ENCODE measurements at regions not wholly inside any gene's neighbourhood (a gene's known extent, or its start where the extent isn't known, plus 50 kb on each side); places are given as distances from the start of the nearest gene placed in this dataset.
"Not testable (repeated sequence)": the region's sequence is repeated elsewhere in the genome, so short reads cannot be mapped to it uniquely, and the experiment has no call there.

DNA sequence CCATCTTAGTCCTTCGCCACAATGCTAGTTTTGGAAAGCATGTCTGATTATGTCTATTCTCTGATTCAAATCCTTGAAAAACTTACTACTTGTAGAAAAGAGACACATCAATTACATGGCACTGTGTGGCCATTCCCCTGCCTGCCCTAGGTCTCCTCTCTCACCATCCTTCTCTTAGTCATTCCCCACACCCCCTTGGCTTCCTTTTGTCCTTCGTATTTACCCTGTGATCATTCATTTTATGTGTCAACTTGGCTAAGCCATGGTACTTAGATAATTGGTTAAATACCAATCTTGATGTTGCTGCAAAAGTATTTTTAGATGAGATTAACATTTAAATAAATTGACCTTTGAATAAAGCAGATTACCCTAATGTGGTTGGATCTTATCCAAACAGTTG is 122.9 kb upstream of the CDH11 start:
- H3K27me3 ChIP-seq (ENCODE audit: control insufficient read depth, insufficient read depth, low read length), result no peaks in the 10 kb centered on the region
- no peak for DNase-seq (ENCODE audit: low read depth)
- no peaks in the 10 kb centered on the region for H3K36me3 ChIP-seq (ENCODE audit: control insufficient read depth, insufficient read depth, low read length)
- FAIRE-seq, result no peak
- H3K4me3 ChIP-seq (ENCODE audit: low read depth, low read length), result no peak overlapping the region
- TF ChIP-seq, protein P1, sequence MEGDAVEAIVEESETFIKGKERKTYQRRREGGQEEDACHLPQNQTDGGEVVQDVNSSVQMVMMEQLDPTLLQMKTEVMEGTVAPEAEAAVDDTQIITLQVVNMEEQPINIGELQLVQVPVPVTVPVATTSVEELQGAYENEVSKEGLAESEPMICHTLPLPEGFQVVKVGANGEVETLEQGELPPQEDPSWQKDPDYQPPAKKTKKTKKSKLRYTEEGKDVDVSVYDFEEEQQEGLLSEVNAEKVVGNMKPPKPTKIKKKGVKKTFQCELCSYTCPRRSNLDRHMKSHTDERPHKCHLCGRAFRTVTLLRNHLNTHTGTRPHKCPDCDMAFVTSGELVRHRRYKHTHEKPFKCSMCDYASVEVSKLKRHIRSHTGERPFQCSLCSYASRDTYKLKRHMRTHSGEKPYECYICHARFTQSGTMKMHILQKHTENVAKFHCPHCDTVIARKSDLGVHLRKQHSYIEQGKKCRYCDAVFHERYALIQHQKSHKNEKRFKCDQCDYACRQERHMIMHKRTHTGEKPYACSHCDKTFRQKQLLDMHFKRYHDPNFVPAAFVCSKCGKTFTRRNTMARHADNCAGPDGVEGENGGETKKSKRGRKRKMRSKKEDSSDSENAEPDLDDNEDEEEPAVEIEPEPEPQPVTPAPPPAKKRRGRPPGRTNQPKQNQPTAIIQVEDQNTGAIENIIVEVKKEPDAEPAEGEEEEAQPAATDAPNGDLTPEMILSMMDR (IDR thresholded peaks at IDR 0.05; ENCODE audit: insufficient read depth, low read length, severe bottlenecking), result no peak

DNA sequence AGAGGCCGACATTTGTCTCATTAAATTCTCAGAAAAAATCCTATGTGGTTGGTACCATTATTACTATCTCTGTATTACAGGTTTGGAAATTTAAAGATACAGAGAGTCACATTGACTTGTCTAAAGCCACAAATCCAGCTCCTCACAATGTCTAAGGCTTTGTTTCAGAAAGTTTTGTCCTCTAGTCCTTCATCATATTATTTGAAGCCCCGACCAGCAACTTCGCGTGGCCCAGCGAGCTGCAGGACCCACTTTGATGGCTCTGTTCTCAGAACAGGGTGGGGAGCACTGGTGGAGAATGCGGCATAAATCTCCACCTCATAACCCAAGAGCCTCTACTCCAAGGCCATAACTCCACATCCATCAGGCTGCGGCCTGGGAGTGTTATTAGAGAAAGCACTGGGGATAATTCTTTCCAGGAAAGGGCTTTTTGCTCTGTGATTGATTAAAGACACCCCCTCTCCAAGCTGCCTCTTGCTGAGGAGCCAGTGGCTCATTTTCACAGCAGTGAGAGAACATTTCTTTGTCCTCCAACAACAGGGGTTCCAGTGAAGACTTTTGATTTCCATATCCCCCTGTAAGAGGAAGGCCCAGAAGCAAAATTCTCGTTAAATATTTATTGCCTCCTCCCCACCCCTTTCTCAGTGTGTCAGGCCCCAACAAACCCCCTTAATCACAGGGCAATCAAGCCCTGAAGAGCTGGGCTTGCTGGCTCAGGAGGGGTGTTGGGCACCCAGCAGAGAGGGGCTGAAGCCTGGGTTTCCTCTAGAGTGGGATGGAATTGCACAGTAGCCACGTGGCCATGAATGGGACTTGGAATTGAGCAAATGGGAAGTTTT is 113.7 kb upstream of the CDH11 start:
- H3K36me3 ChIP-seq (ENCODE audit: control insufficient read depth, insufficient read depth, low read length), result no peaks in the 10 kb centered on the region
- TF ChIP-seq, protein P1 (IDR thresholded peaks at IDR 0.05; ENCODE audit: insufficient read depth, low read length, severe bottlenecking), result no peak
- DNase-seq (ENCODE audit: low read depth), result no peak
- H3K27me3 ChIP-seq (ENCODE audit: control insufficient read depth, insufficient read depth, low read length), result no peaks in the 10 kb centered on the region
- no peak for FAIRE-seq
- H3K4me3 ChIP-seq (ENCODE audit: low read depth, low read length), result no peak overlapping the region

DNA sequence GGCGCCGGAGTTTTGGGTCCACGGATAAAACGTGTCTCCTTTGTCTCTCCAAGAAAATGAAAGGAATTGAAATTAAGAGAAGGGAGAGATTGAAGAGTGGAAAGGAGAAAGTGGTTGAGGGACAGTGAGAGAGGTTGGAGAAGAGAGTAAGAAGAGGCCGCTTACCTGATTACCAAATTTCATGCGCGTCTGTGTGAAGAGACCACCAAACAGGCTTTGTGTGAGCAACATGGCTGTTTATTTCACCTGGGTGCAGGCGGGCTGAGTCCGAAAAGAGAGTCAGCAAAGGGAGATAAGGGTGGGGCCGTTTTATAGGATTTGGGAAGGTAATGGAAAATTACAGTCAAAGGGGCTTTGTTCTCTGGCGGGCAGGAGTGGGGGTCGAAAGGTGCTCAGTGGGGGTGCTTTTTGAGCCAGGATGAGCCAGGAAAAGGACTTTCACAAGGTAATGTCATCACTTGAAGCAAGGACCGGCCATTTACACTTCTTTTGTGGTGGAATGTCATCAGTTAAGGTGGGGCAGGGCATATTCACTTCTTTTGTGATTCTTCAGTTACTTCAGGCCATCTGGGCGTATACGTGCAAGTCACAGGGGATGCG is 113.0 kb upstream of the CDH11 start:
- H3K27me3 ChIP-seq (ENCODE audit: control insufficient read depth, insufficient read depth, low read length); FAIRE-seq; DNase-seq (ENCODE audit: low read depth); H3K4me3 ChIP-seq (ENCODE audit: low read depth, low read length); H3K36me3 ChIP-seq (ENCODE audit: control insufficient read depth, insufficient read depth, low read length): not testable (repeated sequence)

DNA sequence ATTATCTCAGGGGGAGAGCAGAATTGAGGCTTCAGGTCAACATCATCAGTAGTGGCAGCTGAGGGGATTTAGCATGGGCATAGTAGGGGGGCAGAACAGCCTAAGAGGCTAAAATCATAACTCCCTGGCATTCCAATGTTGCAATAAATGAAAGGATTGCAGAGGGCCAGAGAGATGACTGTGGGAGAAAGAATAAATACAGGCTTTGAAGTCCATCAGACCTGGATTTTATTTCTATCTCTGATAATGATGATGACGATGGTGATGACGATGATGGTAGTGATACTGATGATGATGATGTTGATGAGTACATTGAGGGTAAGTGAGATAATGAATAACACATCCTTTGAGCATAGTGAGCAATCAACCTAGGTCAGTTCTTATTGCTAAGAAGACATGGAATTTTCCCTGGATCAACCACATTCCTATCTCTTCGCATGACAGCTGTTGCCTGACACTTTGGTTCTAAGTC is 107.4 kb upstream of the CDH11 start:
- no peak overlapping the region for H3K4me3 ChIP-seq (ENCODE audit: low read depth, low read length)
- FAIRE-seq, result no peak
- no peak for DNase-seq (ENCODE audit: low read depth)
- TF ChIP-seq, protein P1 (IDR thresholded peaks at IDR 0.05; ENCODE audit: insufficient read depth, low read length, severe bottlenecking), result no peak
- H3K36me3 ChIP-seq (ENCODE audit: control insufficient read depth, insufficient read depth, low read length), result no peaks in the 10 kb centered on the region
- H3K27me3 ChIP-seq (ENCODE audit: control insufficient read depth, insufficient read depth, low read length), result no peaks in the 10 kb centered on the region

DNA sequence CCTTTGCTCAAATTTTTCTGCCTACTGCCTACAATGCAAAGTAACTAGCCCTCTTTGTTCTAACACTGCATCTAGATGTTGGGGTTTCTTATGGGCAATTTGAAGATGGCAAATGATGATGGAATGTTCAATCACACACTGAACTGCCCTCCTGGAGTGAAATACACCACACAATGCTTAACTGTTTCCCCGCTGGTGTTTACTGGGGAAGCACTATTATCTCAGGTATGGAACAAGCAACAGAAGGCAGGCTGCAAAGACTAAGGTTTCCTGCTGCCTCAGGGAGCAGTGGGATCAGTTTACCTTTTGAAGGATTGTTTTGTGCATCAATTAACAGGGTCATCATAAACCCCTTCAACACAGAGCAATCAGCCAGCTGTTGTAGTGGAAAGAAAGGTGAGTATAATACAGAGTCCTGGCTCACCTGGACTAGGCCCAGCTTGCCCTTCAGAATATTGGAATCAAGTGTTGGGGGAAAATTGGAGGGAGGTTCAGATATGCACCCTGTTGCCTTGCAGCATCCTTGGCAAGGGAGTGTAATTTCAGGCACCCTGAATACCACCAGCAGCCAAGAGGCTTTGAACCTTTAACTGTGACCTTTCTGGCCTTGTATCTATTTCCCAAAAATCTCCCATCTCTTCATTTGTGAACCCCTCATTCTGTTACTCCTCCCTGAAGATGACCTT is 105.4 kb upstream of the CDH11 start:
- H3K36me3 ChIP-seq (ENCODE audit: control insufficient read depth, insufficient read depth, low read length), result no peaks in the 10 kb centered on the region
- TF ChIP-seq, protein P1 (IDR thresholded peaks at IDR 0.05; ENCODE audit: insufficient read depth, low read length, severe bottlenecking), result no peak
- DNase-seq (ENCODE audit: low read depth) (no peak), FAIRE-seq (peak; percentile 13)
- H3K27me3 ChIP-seq (ENCODE audit: control insufficient read depth, insufficient read depth, low read length), result peaks cover 1% of the 10 kb centered on the region
- H3K4me3 ChIP-seq (ENCODE audit: low read depth, low read length), result no peak overlapping the region

DNA sequence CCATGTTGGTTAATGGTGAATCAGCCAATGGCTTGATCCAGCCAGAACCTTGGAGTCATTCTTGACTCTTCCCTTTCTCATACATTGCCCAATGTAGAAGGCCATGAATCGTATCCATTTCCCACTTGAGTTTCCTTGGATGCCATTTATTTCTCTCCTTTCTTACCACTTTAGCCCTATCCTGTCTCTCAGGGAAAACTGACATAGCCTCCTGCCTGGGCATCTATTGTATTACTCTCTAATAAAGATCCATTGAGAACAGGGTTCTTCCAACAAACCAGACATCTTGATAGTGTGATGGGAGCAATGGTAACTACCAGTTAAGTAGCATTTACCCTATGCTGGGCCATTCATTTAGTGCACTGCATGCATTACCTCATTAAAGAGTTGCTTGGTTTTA is 104.2 kb upstream of the CDH11 start:
- Histone ChIP-seq H3K36me3 (ENCODE audit: control insufficient read depth, insufficient read depth, low read length) (no peaks in the 10 kb centered on the region), H3K27me3 (ENCODE audit: control insufficient read depth, insufficient read depth, low read length) (peaks cover 1% of the 10 kb centered on the region), H3K4me3 (ENCODE audit: low read depth, low read length) (no peak overlapping the region)
- FAIRE-seq, result no peak
- TF ChIP-seq, protein P1 (IDR thresholded peaks at IDR 0.05; ENCODE audit: insufficient read depth, low read length, severe bottlenecking), result no peak
- DNase-seq (ENCODE audit: low read depth), result no peak

Data from bronchial epithelial cell (primary cell).